IMR-90 (cell line): ENCODE measurements at regions not wholly inside any gene's neighbourhood (a gene's known extent, or its start where the extent isn't known, plus 50 kb on each side); places are given as distances from the start of the nearest gene placed in this dataset.

Source experiments
- ATAC-seq: fragments of 200-7000 bp; cut with Tn5 transposase; 2 replicates; pipeline ENCODE4 v1.9.1; 2020; ENCODE audit warnings: low read depth, mild to moderate bottlenecking, moderate library complexity
- BruUV-seq: library from RNA; stranded (reverse); fragments of 400-500 nt; replicated peaks from 2 replicates; lab custom pipeline; 2021; lab: Mats Ljungman, UMichigan
- CTCF ChIA-PET: fragments of 300-600 bp; formaldehyde crosslinking; extraction: SDS; loops from one replicate; lab custom pipeline; 2021; ENCODE audit warnings: antibody characterized with exemption; lab: Yijun Ruan, JAX
- POLR2A ChIA-PET: fragments of 300-600 bp; sonication (Branson Sonifier 250); formaldehyde crosslinking; loops from one replicate; lab custom pipeline; 2022; ENCODE audit warnings: antibody characterized with exemption; ENCODE audit not compliant: unreplicated experiment; lab: Charles Lee
- DNase-seq: peaks from one replicate; pipeline ENCODE4 v3.0.0; 2013
- H2AFZ ChIP-seq: replicated peaks from 2 replicates; pipeline ENCODE3; 2013; ENCODE audit warnings: low read length, mild to moderate bottlenecking; ENCODE audit not compliant: poor library complexity
- H2AK5ac ChIP-seq: 2 replicates; pipeline ENCODE4 v1.6.1; 2013; ENCODE audit warnings: low read depth, low read length, inconsistent platforms
- H2AK9ac ChIP-seq: replicated peaks from 2 replicates; pipeline ENCODE3; 2013; ENCODE audit warnings: mild to moderate bottlenecking, low read depth, low read length, moderate library complexity; ENCODE audit not compliant: poor library complexity
- H2BK120ac ChIP-seq: 2 replicates; pipeline ENCODE4 v1.6.1; 2013; ENCODE audit warnings: low read depth, low read length, inconsistent platforms
- H2BK15ac ChIP-seq: 3 replicates; pipeline ENCODE4 v1.6.1; 2013; ENCODE audit warnings: low read depth, low read length, inconsistent platforms
- H2BK20ac ChIP-seq: 2 replicates; pipeline ENCODE4 v1.6.1; 2013; ENCODE audit warnings: low read depth, mild to moderate bottlenecking, inconsistent platforms, low read length, moderate library complexity
- H2BK5ac ChIP-seq: 2 replicates; pipeline ENCODE4 v1.6.1; 2013; ENCODE audit warnings: mild to moderate bottlenecking, low read depth, low read length, inconsistent platforms; ENCODE audit not compliant: poor library complexity, severe bottlenecking
- H3K14ac ChIP-seq: replicated peaks from 2 replicates; pipeline ENCODE4 v1.6.1; 2013; ENCODE audit warnings: low read depth, low read length, inconsistent platforms
- H3K18ac ChIP-seq: 2 replicates; pipeline ENCODE4 v1.6.1; 2013; ENCODE audit warnings: low read depth, low read length, control low read depth
- H3K23ac ChIP-seq: 2 replicates; pipeline ENCODE4 v1.6.1; 2013; ENCODE audit warnings: low read depth, low read length, inconsistent platforms
- H3K27ac ChIP-seq: 2 replicates; pipeline ENCODE4 v1.5.1; 2013; ENCODE audit warnings: mild to moderate bottlenecking, control low read depth, low read length; ENCODE audit not compliant: insufficient read depth
- H3K27me3 ChIP-seq: 2 replicates; pipeline ENCODE4 v1.6.1; 2013; ENCODE audit warnings: low read length; ENCODE audit not compliant: control insufficient read depth, insufficient read depth
- H3K36me3 ChIP-seq: 2 replicates; pipeline ENCODE4 v1.6.1; 2013; ENCODE audit warnings: low read length, mixed read lengths; ENCODE audit not compliant: control insufficient read depth, insufficient read depth
- H3K4ac ChIP-seq: 2 replicates; pipeline ENCODE4 v1.6.1; 2013; ENCODE audit warnings: low read depth, low read length, inconsistent platforms
- H3K4me1 ChIP-seq: 2 replicates; pipeline ENCODE4 v1.6.1; 2013; ENCODE audit warnings: low read length, mixed read lengths; ENCODE audit not compliant: control insufficient read depth, insufficient read depth
- H3K4me2 ChIP-seq: 2 replicates; pipeline ENCODE4 v1.6.1; 2013; ENCODE audit warnings: low read depth, mild to moderate bottlenecking, control low read depth, low read length, moderate library complexity
- H3K4me3 ChIP-seq: 2 replicates; pipeline ENCODE4 v1.5.1; 2013; ENCODE audit warnings: low read depth, mild to moderate bottlenecking, control low read depth, low read length, moderate library complexity; ENCODE audit not compliant: insufficient read depth
- H3K56ac ChIP-seq: 2 replicates; pipeline ENCODE4 v1.6.1; 2013; ENCODE audit warnings: low read length, inconsistent platforms; ENCODE audit not compliant: insufficient read depth; ENCODE audit errors: extremely low read depth
- H3K79me1 ChIP-seq, 2 experiments: 2 replicates each; pipeline ENCODE4 v1.6.1; 2013; ENCODE audit warnings: low read length in 2 of 2, inconsistent platforms in 1 of 2, low read depth in 1 of 2
- H3K9ac ChIP-seq: 2 replicates; pipeline ENCODE4 v1.6.1; 2013; ENCODE audit warnings: low read depth, low read length, control low read depth
- H3K9me1 ChIP-seq: 2 replicates; pipeline ENCODE4 v1.6.1; 2013; ENCODE audit warnings: low read length, inconsistent platforms; ENCODE audit not compliant: insufficient read depth
- H3K9me3 ChIP-seq: 2 replicates; pipeline ENCODE4 v1.6.1; 2013; ENCODE audit warnings: low read length; ENCODE audit not compliant: control insufficient read depth, insufficient read depth
- H4K20me1 ChIP-seq: 2 replicates; pipeline ENCODE4 v1.6.1; 2013; ENCODE audit warnings: low read length, inconsistent platforms; ENCODE audit not compliant: insufficient read depth
- H4K5ac ChIP-seq: 2 replicates; pipeline ENCODE4 v1.6.1; 2013; ENCODE audit warnings: mild to moderate bottlenecking, low read depth, low read length, control low read depth
- H4K8ac ChIP-seq, 2 experiments: 2 replicates each; pipeline ENCODE4 v1.6.1; 2013; ENCODE audit warnings: low read depth in 2 of 2, low read length in 2 of 2, control low read depth in 1 of 2, inconsistent platforms in 1 of 2
- H4K91ac ChIP-seq: 2 replicates; pipeline ENCODE4 v1.6.1; 2013; ENCODE audit warnings: low read depth, low read length, inconsistent platforms; ENCODE audit not compliant: insufficient read depth
- BHLHE40 ChIP-seq: fragments of 150-350 bp; IDR thresholded peaks from 2 replicates; pipeline ENCODE4 v1.6.1; 2016; ENCODE audit warnings: mild to moderate bottlenecking, low read depth, low read length
- CEBPB ChIP-seq: IDR thresholded peaks from 2 replicates; pipeline ENCODE4 v1.6.1; 2012; ENCODE audit warnings: low read depth, low read length, improper control_type of control experiment
- CHD1 ChIP-seq: IDR thresholded peaks from 2 replicates; pipeline ENCODE4 v1.6.1; 2012; ENCODE audit warnings: low read depth, low read length, improper control_type of control experiment
- CTCF ChIP-seq: conservative IDR thresholded peaks from 2 replicates; pipeline ENCODE4 v1.5.1; 2012; ENCODE audit warnings: mild to moderate bottlenecking, low read depth, low read length, improper control_type of control experiment
- ELK1 ChIP-seq: fragments of 150-350 bp; IDR thresholded peaks from 2 replicates; pipeline ENCODE4 v1.6.1; 2016; ENCODE audit warnings: low read depth, mild to moderate bottlenecking, low read length, moderate library complexity, borderline replicate concordance
- FOS ChIP-seq: fragments of 150-350 bp; IDR thresholded peaks from 2 replicates; pipeline ENCODE4 v1.6.1; 2016; ENCODE audit warnings: low read depth, low read length
- MAFK ChIP-seq: IDR thresholded peaks from 2 replicates; pipeline ENCODE4 v1.6.1; 2012; ENCODE audit warnings: low read depth, low read length, improper control_type of control experiment
- MAZ ChIP-seq: IDR thresholded peaks from 2 replicates; pipeline ENCODE4 v1.6.1; 2012; ENCODE audit warnings: low read depth, mild to moderate bottlenecking, low read length, improper control_type of control experiment, moderate library complexity, borderline replicate concordance
- MXI1 ChIP-seq: IDR thresholded peaks from 2 replicates; pipeline ENCODE4 v1.6.1; 2012; ENCODE audit warnings: low read depth, mild to moderate bottlenecking, low read length, moderate library complexity, borderline replicate concordance
- NFE2L2 ChIP-seq: fragments of 150-350 bp; IDR thresholded peaks from 2 replicates; pipeline ENCODE4 v1.6.1; 2016; ENCODE audit warnings: low read depth, mild to moderate bottlenecking, low read length
- POLR2A ChIP-seq: IDR thresholded peaks from 2 replicates; pipeline ENCODE4 v1.6.1; 2012; ENCODE audit warnings: mild to moderate bottlenecking, low read depth, low read length
- RAD21 ChIP-seq: IDR thresholded peaks from 2 replicates; pipeline ENCODE4 v1.6.1; 2012; ENCODE audit warnings: low read length, improper control_type of control experiment
- RCOR1 ChIP-seq: IDR thresholded peaks from 2 replicates; pipeline ENCODE4 v1.6.1; 2012; ENCODE audit warnings: mild to moderate bottlenecking, low read length, improper control_type of control experiment; ENCODE audit not compliant: insufficient replicate concordance
- RFX5 ChIP-seq: IDR thresholded peaks from 2 replicates; pipeline ENCODE4 v1.8.0; 2012; ENCODE audit warnings: low read depth, mild to moderate bottlenecking, low read length, moderate library complexity
- SMC3 ChIP-seq: fragments of 150-350 bp; IDR thresholded peaks from 2 replicates; pipeline ENCODE4 v1.6.1; 2016; ENCODE audit warnings: low read depth, mild to moderate bottlenecking, antibody characterized with exemption, low read length, moderate library complexity
- USF2 ChIP-seq: fragments of 150-350 bp; IDR thresholded peaks from 2 replicates; pipeline ENCODE4 v1.6.1; 2017; ENCODE audit warnings: mild to moderate bottlenecking, antibody characterized with exemption, low read length, low read depth
- WGBS, 2 experiments: methylation state at CpG; one replicate each; pipeline versions ENCODE4 v1.1.5 to v1.1.7; 2013; ENCODE audit warnings: missing lambda C conversion rate in 2 of 2; ENCODE audit not compliant: insufficient read length in 1 of 2; ENCODE audit errors: extremely low coverage in 2 of 2; 5-methylcytosine and 5-hydroxymethylcytosine counted together
- dilution Hi-C: fragments of 300-500 bp; cut with HindIII; formaldehyde crosslinking; loops from one replicate; pipeline ENCODE4 v1.14.3; 2018; ENCODE audit warnings: low sequenced_read_pairs; ENCODE audit not compliant: unreplicated experiment
- in situ Hi-C: fragments of 300-500 bp; cut with MboI; formaldehyde crosslinking; loops from 3 replicates; pipeline ENCODE4 v1.14.3; 2019; ENCODE audit warnings: low sequenced_read_pairs, inconsistent platforms, mixed read lengths
- intact Hi-C: fragments of 100-400 bp; cut with micrococcal nuclease; formaldehyde crosslinking; loops from 2 replicates; pipeline ENCODE4 v1.10.0; 2022

- no peak overlapping the region for H2BK120ac ChIP-seq
- H2AK9ac ChIP-seq, result no peak overlapping the region
- H3K18ac ChIP-seq, result no peak overlapping the region
- no peak overlapping the region for H2BK15ac ChIP-seq
- dilution Hi-C loops, result no loop called here
- no peak overlapping the region for H2BK20ac ChIP-seq
- ChIA-PET POLR2A (no interaction called here), CTCF (no interaction called here)
- H3K9ac ChIP-seq, result no peak overlapping the region
- H2AK5ac ChIP-seq, result no peak overlapping the region
- in situ Hi-C loops, result no loop called here
- BruUV-seq, result no TSS peak
- no peak overlapping the region for H3K23ac ChIP-seq
- H3K79me1 ChIP-seq, result no peaks in the 10 kb centered on the region
- H3K9me1 ChIP-seq, result no peaks in the 10 kb centered on the region
- H3K36me3 ChIP-seq, result no peaks in the 10 kb centered on the region
- no peak overlapping the region for H3K4me3 ChIP-seq
- H3K4ac ChIP-seq, result no peak overlapping the region
- TF ChIP-seq NFE2L2, result no peak
- TF ChIP-seq ELK1, result no peak
- no peak for TF ChIP-seq CHD1
- TF ChIP-seq SMC3, result no peak
- TF ChIP-seq RFX5, result no peak
- TF ChIP-seq RCOR1, result no peak
- TF ChIP-seq MAZ, result no peak
- TF ChIP-seq RAD21, result no peak
- no peak for TF ChIP-seq FOS
- no peak for TF ChIP-seq BHLHE40
- TF ChIP-seq MAFK, result no peak
- TF ChIP-seq USF2, result no peak
- TF ChIP-seq POLR2A, result no peak
- no peak for TF ChIP-seq MXI1
- no peak for TF ChIP-seq CTCF
- TF ChIP-seq CEBPB, result no peak
- no peak overlapping the region for H3K4me2 ChIP-seq
- no peaks in the 10 kb centered on the region for H3K27me3 ChIP-seq
- no peaks in the 10 kb centered on the region for H3K4me1 ChIP-seq
- WGBS, 2 experiments, result no CpG with 5 or more reads among the region's 4 CpGs
- H4K20me1 ChIP-seq, result no peaks in the 10 kb centered on the region
- no peak overlapping the region for H4K8ac ChIP-seq
- no peak overlapping the region for H4K91ac ChIP-seq
- ATAC-seq (no peak), DNase-seq (no peak)
- intact Hi-C loops, result no loop called here
- peaks cover 5% of the 10 kb centered on the region; the same call in 1 of the 2 replicates for H3K9me3 ChIP-seq
- no peak overlapping the region for H2AFZ ChIP-seq
- H2BK5ac ChIP-seq, result no peak overlapping the region
- H4K5ac ChIP-seq, result no peak overlapping the region
- no peak overlapping the region for H3K56ac ChIP-seq
- H3K14ac ChIP-seq, result no peak overlapping the region
- no peak overlapping the region for H3K27ac ChIP-seq
These were observed 1045.4 kb upstream of the CADM2 start for GRCh38 chr3:83913381-83913780.
